Gastrocnemius medialis (tissue), 4 donors: ENCODE measurements at regions not wholly inside any gene's neighbourhood (a gene's known extent, or its start where the extent isn't known, plus 50 kb on each side); places are given as distances from the start of the nearest gene placed in this dataset.

ENCODE experiments used
- POLR2A ChIP-seq, 2 donors: fragments of 450-650 bp; IDR thresholded peaks; one replicate each; pipeline ENCODE4 v1.6.1; 2017; ENCODE audit warnings: antibody characterized with exemption in 2 of 2, mild to moderate bottlenecking in 2 of 2, moderate library complexity in 2 of 2
- TF ChIP-seq, protein P1 (sequence below), 5 experiments: fragments of 450-650 bp in 3 of 5; fragments of 200-600 bp in 2 of 5; sonication (generic) in 2 of 5; IDR thresholded peaks in 4 of 5; conservative IDR thresholded peaks in 1 of 5; 1 replicate in 4 of 5; 2 replicates in 1 of 5; pipeline ENCODE4 v1.5.1; 2016 to 2019; ENCODE audit warnings: antibody characterized with exemption in 5 of 5, mild to moderate bottlenecking in 3 of 5, moderate library complexity in 3 of 5

DNA sequence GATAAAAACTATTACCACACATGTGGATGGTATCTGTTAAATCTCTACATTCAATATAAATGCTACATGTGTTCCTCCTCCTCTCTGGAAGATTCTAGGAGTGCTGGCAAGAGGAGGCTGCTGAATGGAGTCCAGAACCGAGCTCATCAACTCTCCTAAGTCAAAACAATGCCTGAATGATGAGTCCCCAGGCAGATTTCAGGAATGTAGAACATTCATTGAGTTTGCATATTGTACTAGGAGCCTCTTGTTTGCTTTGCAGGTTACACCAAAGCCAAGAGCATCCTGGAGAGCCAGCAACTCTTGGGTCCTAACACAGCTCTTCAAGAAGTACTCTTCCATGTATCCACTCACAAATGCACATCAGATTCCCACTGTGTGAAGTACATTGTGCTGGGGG, 117.6 kb upstream of the UST start:
- TF ChIP-seq, protein P1, sequence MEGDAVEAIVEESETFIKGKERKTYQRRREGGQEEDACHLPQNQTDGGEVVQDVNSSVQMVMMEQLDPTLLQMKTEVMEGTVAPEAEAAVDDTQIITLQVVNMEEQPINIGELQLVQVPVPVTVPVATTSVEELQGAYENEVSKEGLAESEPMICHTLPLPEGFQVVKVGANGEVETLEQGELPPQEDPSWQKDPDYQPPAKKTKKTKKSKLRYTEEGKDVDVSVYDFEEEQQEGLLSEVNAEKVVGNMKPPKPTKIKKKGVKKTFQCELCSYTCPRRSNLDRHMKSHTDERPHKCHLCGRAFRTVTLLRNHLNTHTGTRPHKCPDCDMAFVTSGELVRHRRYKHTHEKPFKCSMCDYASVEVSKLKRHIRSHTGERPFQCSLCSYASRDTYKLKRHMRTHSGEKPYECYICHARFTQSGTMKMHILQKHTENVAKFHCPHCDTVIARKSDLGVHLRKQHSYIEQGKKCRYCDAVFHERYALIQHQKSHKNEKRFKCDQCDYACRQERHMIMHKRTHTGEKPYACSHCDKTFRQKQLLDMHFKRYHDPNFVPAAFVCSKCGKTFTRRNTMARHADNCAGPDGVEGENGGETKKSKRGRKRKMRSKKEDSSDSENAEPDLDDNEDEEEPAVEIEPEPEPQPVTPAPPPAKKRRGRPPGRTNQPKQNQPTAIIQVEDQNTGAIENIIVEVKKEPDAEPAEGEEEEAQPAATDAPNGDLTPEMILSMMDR (IDR thresholded peaks at IDR 0.05 in 4 of 5, conservative IDR thresholded peaks at IDR 0.05 in 1 of 5): no peak
- TF ChIP-seq POLR2A (IDR thresholded peaks at IDR 0.05): no peak
